HG03097 (cell line): ENCODE measurements at regions not wholly inside any gene's neighbourhood (a gene's known extent, or its start where the extent isn't known, plus 50 kb on each side); places are given as distances from the start of the nearest gene placed in this dataset.

Source experiments
- ATAC-seq: cut with Tn5 transposase; IDR thresholded peaks from one replicate; pipeline ENCODE4 v1.9.1; 2021; ENCODE audit not compliant: unreplicated experiment, low FRiP score

- no peak for ATAC-seq
These were observed 767.0 kb downstream of the OTOL1 start for GRCh38 chr3:162263596-162263995.

- no peak for ATAC-seq
These were observed 773.2 kb downstream of the OTOL1 start for GRCh38 chr3:162269636-162270458.

- no peak for ATAC-seq
These were observed 777.5 kb downstream of the OTOL1 start for GRCh38 chr3:162274070-162274469.

GRCh38 chr3:162278834-162279233 lies 782.2 kb downstream of the OTOL1 start:
- ATAC-seq = no peak

GRCh38 chr3:162285259-162285658 lies 788.7 kb downstream of the OTOL1 start:
- no peak for ATAC-seq

GRCh38 chr3:162287600-162287999 lies 791.0 kb downstream of the OTOL1 start:
- no peak for ATAC-seq

GRCh38 chr3:162292409-162292808 lies 795.8 kb downstream of the OTOL1 start:
- no peak for ATAC-seq

- no peak for ATAC-seq
These were observed 798.8 kb downstream of the OTOL1 start for GRCh38 chr3:162295323-162295983.

GRCh38 chr3:162302983-162303624 lies 806.5 kb downstream of the OTOL1 start:
- ATAC-seq = no peak

GRCh38 chr3:162317046-162317445 lies 820.4 kb downstream of the OTOL1 start:
- ATAC-seq = no peak

GRCh38 chr3:162328649-162329048 lies 832.0 kb downstream of the OTOL1 start:
- no peak for ATAC-seq

GRCh38 chr3:162329514-162329913 lies 832.9 kb downstream of the OTOL1 start:
- ATAC-seq = no peak

GRCh38 chr3:162332344-162332743 lies 835.7 kb downstream of the OTOL1 start:
- no peak for ATAC-seq

GRCh38 chr3:162334537-162334936 lies 837.9 kb downstream of the OTOL1 start:
- ATAC-seq = no peak

GRCh38 chr3:162337630-162338029 lies 841.0 kb downstream of the OTOL1 start:
- ATAC-seq = no peak

- ATAC-seq = no peak
These were observed 841.9 kb downstream of the OTOL1 start for GRCh38 chr3:162338514-162338913.

- no peak for ATAC-seq
These were observed 852.3 kb downstream of the OTOL1 start for GRCh38 chr3:162348912-162349311.

GRCh38 chr3:162353414-162353813 lies 856.8 kb downstream of the OTOL1 start:
- ATAC-seq = no peak

- ATAC-seq = no peak
These were observed 857.7 kb downstream of the OTOL1 start for GRCh38 chr3:162354356-162354755.

- no peak for ATAC-seq
These were observed 868.6 kb downstream of the OTOL1 start for GRCh38 chr3:162365066-162365719.

- ATAC-seq = no peak
These were observed 869.7 kb downstream of the OTOL1 start for GRCh38 chr3:162366166-162366766.
